ENCODE measurements at regions not wholly inside any gene's neighbourhood (a gene's known extent, or its start where the extent isn't known, plus 50 kb on each side); places are given as distances from the start of the nearest gene placed in this dataset.

DNA sequence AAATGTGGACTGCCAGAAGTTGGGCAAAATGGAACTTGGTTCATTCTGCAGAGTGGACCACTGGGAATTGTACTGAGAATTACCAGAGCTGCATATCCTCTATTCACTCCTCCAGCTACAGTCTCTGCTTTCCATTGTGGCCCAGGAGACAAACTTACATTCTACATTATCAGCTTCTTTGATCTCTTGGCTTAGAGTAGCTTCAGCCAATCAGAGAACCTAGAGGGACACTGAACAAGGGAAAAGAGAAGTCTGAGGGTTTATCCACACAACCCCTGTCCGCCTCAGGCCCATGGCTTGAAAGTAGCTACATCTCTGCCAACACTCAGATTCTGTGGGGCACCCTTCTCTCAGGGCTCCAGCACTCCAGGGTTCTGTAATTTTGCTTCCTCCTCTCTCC, 251.1 kb downstream of the TRIB2 start:
- TF ChIP-seq CTCF (IDR thresholded peaks at IDR 0.05) = no peak
- no peak for TF ChIP-seq POLR2A (IDR thresholded peaks at IDR 0.05)
- no peak for TF ChIP-seq EP300 (IDR thresholded peaks at IDR 0.05)
- no peak for TF ChIP-seq POLR2AphosphoS5 (IDR thresholded peaks at IDR 0.05)

Data from suprapubic skin (tissue), 4 donors.